Adrenal gland (tissue), 5 donors: ENCODE measurements at regions not wholly inside any gene's neighbourhood (a gene's known extent, or its start where the extent isn't known, plus 50 kb on each side); places are given as distances from the start of the nearest gene placed in this dataset.

Experiments
- POLR2A ChIP-seq, 2 donors: fragments of 450-650 bp; IDR thresholded peaks; one replicate each; pipeline ENCODE4 v1.6.1; 2017; ENCODE audit warnings: antibody characterized with exemption in 2 of 2, mild to moderate bottlenecking in 2 of 2, moderate library complexity in 1 of 2
- TF ChIP-seq, protein P1 (sequence below), 6 experiments: fragments of 450-650 bp in 4 of 6; fragments of 200-600 bp in 2 of 6; sonication (generic) in 1 of 6; IDR thresholded peaks; 1 replicate in 5 of 6; 2 replicates in 1 of 6; pipeline versions ENCODE4 v1.5.1 to v1.8.0; 2016 to 2021; ENCODE audit warnings: antibody characterized with exemption in 6 of 6, mild to moderate bottlenecking in 2 of 6, moderate library complexity in 1 of 6
- donor health status: DM: no; HTN: no; CAD: no.

DNA sequence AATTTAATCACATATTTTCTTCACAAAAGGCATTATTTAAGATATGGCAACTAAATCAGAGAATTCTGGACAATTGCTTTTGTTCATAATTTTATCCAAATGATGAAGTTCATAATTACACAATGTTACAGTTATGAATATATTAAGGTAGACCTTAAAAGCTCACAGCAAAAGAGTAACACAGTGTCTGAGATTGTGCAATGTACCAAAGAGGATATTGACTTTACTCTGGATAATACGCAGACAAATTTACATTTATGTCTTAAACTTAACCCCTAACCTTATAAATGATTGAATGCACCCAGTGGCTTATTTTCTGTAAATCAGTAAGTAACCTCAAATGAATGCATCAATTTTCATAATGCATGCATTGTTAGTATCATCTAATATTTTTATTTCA lies 216.2 kb upstream of the SAMSN1 start:
- TF ChIP-seq, protein P1, sequence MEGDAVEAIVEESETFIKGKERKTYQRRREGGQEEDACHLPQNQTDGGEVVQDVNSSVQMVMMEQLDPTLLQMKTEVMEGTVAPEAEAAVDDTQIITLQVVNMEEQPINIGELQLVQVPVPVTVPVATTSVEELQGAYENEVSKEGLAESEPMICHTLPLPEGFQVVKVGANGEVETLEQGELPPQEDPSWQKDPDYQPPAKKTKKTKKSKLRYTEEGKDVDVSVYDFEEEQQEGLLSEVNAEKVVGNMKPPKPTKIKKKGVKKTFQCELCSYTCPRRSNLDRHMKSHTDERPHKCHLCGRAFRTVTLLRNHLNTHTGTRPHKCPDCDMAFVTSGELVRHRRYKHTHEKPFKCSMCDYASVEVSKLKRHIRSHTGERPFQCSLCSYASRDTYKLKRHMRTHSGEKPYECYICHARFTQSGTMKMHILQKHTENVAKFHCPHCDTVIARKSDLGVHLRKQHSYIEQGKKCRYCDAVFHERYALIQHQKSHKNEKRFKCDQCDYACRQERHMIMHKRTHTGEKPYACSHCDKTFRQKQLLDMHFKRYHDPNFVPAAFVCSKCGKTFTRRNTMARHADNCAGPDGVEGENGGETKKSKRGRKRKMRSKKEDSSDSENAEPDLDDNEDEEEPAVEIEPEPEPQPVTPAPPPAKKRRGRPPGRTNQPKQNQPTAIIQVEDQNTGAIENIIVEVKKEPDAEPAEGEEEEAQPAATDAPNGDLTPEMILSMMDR (IDR thresholded peaks at IDR 0.05), result no peak
- TF ChIP-seq POLR2A (IDR thresholded peaks at IDR 0.05), result no peak
